Epithelial cell of prostate (primary cell): ENCODE measurements at regions not wholly inside any gene's neighbourhood (a gene's known extent, or its start where the extent isn't known, plus 50 kb on each side); places are given as distances from the start of the nearest gene placed in this dataset.

ENCODE experiments used
- DNase-seq: peaks from one replicate; pipeline ENCODE4 v3.0.0-alpha.2; 2011; ENCODE audit warnings: low read depth, low spot score
- H3K27ac ChIP-seq: fragments of 450-650 bp; 2 replicates; pipeline ENCODE4 v1.5.1; 2017; ENCODE audit warnings: mild to moderate bottlenecking

- no peak overlapping the region for H3K27ac ChIP-seq
Measured at GRCh38 chr22:26801449-26801848, 144.1 kb downstream of the MIAT start.

GRCh38 chr22:26804315-26804714 is 146.9 kb downstream of the MIAT start:
- no peak for DNase-seq
- H3K27ac ChIP-seq, result no peak overlapping the region

More at GRCh38 chr22:26801449-26801848, 144.1 kb downstream of the MIAT start:
- no peak for DNase-seq

GRCh38 chr22:26804911-26805539 is 147.6 kb downstream of the MIAT start:
- no peak for DNase-seq
- H3K27ac ChIP-seq, result no peak overlapping the region

- DNase-seq, result no peak
- no peak overlapping the region for H3K27ac ChIP-seq
Measured at GRCh38 chr22:26806445-26807175, 149.2 kb downstream of the MIAT start.

GRCh38 chr22:26811647-26811992 is 154.2 kb downstream of the MIAT start:
- no peak for DNase-seq
- H3K27ac ChIP-seq, result no peak overlapping the region

GRCh38 chr22:26812731-26813130 is 155.3 kb downstream of the MIAT start:
- no peak for DNase-seq
- H3K27ac ChIP-seq, result no peak overlapping the region

GRCh38 chr22:26816726-26817125 is 159.3 kb downstream of the MIAT start:
- H3K27ac ChIP-seq, result no peak overlapping the region
- DNase-seq, result no peak

GRCh38 chr22:26817926-26818325 is 160.5 kb downstream of the MIAT start:
- no peak for DNase-seq
- no peak overlapping the region for H3K27ac ChIP-seq

- DNase-seq, result no peak
- no peak overlapping the region for H3K27ac ChIP-seq
Measured at GRCh38 chr22:26821854-26822253, 164.5 kb downstream of the MIAT start.

GRCh38 chr22:26822313-26822712 is 164.9 kb downstream of the MIAT start:
- H3K27ac ChIP-seq, result no peak overlapping the region
- no peak for DNase-seq

- H3K27ac ChIP-seq, result no peak overlapping the region
- no peak for DNase-seq
Measured at GRCh38 chr22:26823966-26824365, 166.6 kb downstream of the MIAT start.

- H3K27ac ChIP-seq, result no peak overlapping the region
- no peak for DNase-seq
Measured at GRCh38 chr22:26825960-26826935, 168.9 kb downstream of the MIAT start.

GRCh38 chr22:26827611-26828010 is 170.2 kb downstream of the MIAT start:
- no peak overlapping the region for H3K27ac ChIP-seq
- DNase-seq, result no peak

GRCh38 chr22:26828311-26828710 is 170.9 kb downstream of the MIAT start:
- H3K27ac ChIP-seq, result no peak overlapping the region
- DNase-seq, result no peak

- DNase-seq, result no peak
- no peak overlapping the region for H3K27ac ChIP-seq
Measured at GRCh38 chr22:26830837-26831236, 173.4 kb downstream of the MIAT start.

GRCh38 chr22:26835023-26835422 is 177.6 kb downstream of the MIAT start:
- no peak for DNase-seq

GRCh38 chr22:26835929-26836528 is 178.6 kb downstream of the MIAT start:
- no peak for DNase-seq
- no peak overlapping the region for H3K27ac ChIP-seq

More at GRCh38 chr22:26835023-26835422, 177.6 kb downstream of the MIAT start:
- no peak overlapping the region for H3K27ac ChIP-seq

GRCh38 chr22:26837784-26838470 is 180.5 kb downstream of the MIAT start:
- DNase-seq, result no peak
- no peak overlapping the region for H3K27ac ChIP-seq

- H3K27ac ChIP-seq, result no peak overlapping the region
- no peak for DNase-seq
Measured at GRCh38 chr22:26838471-26838825, 181.1 kb downstream of the MIAT start.

GRCh38 chr22:26839216-26839615 is 181.8 kb downstream of the MIAT start:
- H3K27ac ChIP-seq, result no peak overlapping the region
- DNase-seq, result no peak
